ENCODE measurements at regions not wholly inside any gene's neighbourhood (a gene's known extent, or its start where the extent isn't known, plus 50 kb on each side); places are given as distances from the start of the nearest gene placed in this dataset.

GRCh38 chr3:177613901-177614300 lies 416.6 kb upstream of the TBL1XR1 start:
- H3K36me3 ChIP-seq (ENCODE audit: low read depth, missing control alignments), result no peaks in the 10 kb centered on the region
- TF ChIP-seq POLR2A (IDR thresholded peaks at IDR 0.05) (no peak), CTCF (IDR thresholded peaks at IDR 0.05) (no peak)
- peaks cover 11% of the 10 kb centered on the region for H3K4me1 ChIP-seq
- no peak overlapping the region for H3K27ac ChIP-seq
- no peak for DNase-seq
- no peak overlapping the region for H3K4me3 ChIP-seq
- intact Hi-C loops (cut with DNase I; ENCODE audit: low total_unique reads), result no loop called here
- H3K27me3 ChIP-seq, result no peaks in the 10 kb centered on the region
- no peaks in the 10 kb centered on the region for H3K9me3 ChIP-seq

GRCh38 chr3:177615015-177615414 lies 417.7 kb upstream of the TBL1XR1 start:
- TF ChIP-seq POLR2A (IDR thresholded peaks at IDR 0.05) (no peak), CTCF (IDR thresholded peaks at IDR 0.05) (no peak)
- WGBS, 2 donors, result 38 to 65% methylated on average over 2 of the region's 2 CpGs
- intact Hi-C loops (cut with DNase I; ENCODE audit: low total_unique reads), result no loop called here
- Histone ChIP-seq H3K27ac (no peak overlapping the region), H3K27me3 (no peaks in the 10 kb centered on the region), H3K4me3 (no peak overlapping the region), H3K9me3 (no peaks in the 10 kb centered on the region), H3K36me3 (ENCODE audit: low read depth, missing control alignments) (no peaks in the 10 kb centered on the region), H3K4me1 (peaks cover 21% of the 10 kb centered on the region)
- DNase-seq, result peak; percentile 44

- WGBS, 2 donors, result 18% methylated on average over 8 of the region's 8 CpGs
- H3K4me1 ChIP-seq, result peaks cover 21% of the 10 kb centered on the region
- no peaks in the 10 kb centered on the region for H3K27me3 ChIP-seq
- no peak overlapping the region for H3K4me3 ChIP-seq
- H3K36me3 ChIP-seq (ENCODE audit: low read depth, missing control alignments), result no peaks in the 10 kb centered on the region
- intact Hi-C loops (cut with DNase I; ENCODE audit: low total_unique reads), result no loop called here
- H3K27ac ChIP-seq, result peak overlapping the region; percentile 35 to 83
- TF ChIP-seq POLR2A (IDR thresholded peaks at IDR 0.05) (no peak), CTCF (IDR thresholded peaks at IDR 0.05) (no peak)
- no peak for DNase-seq
- H3K9me3 ChIP-seq, result no peaks in the 10 kb centered on the region
Observed at GRCh38 chr3:177618873-177619733, 421.8 kb upstream of the TBL1XR1 start.

- H3K27me3 ChIP-seq, result no peaks in the 10 kb centered on the region
- DNase-seq, result no peak
- H3K9me3 ChIP-seq, result no peaks in the 10 kb centered on the region
- WGBS, 2 donors, result 83 to 84% methylated on average over 9 of the region's 9 CpGs
- H3K27ac ChIP-seq, result peak overlapping the region; percentile 35 to 83
- no peaks in the 10 kb centered on the region for H3K36me3 ChIP-seq (ENCODE audit: low read depth, missing control alignments)
- TF ChIP-seq CTCF (IDR thresholded peaks at IDR 0.05) (no peak), POLR2A (IDR thresholded peaks at IDR 0.05) (no peak)
- H3K4me3 ChIP-seq, result no peak overlapping the region
- intact Hi-C loops (cut with DNase I; ENCODE audit: low total_unique reads), result no loop called here
- H3K4me1 ChIP-seq, result peaks cover 19% of the 10 kb centered on the region
Observed at GRCh38 chr3:177620073-177620472, 422.8 kb upstream of the TBL1XR1 start.

- no peak for TF ChIP-seq POLR2A (IDR thresholded peaks at IDR 0.05)
- TF ChIP-seq CTCF (IDR thresholded peaks at IDR 0.05), result no peak
Observed at GRCh38 chr3:177622520-177622919, 425.2 kb upstream of the TBL1XR1 start.

More at GRCh38 chr3:177622520-177622919, 425.2 kb upstream of the TBL1XR1 start:
- intact Hi-C loops (cut with DNase I; ENCODE audit: low total_unique reads), result no loop called here
- Histone ChIP-seq H3K4me3 (no peak overlapping the region), H3K27ac (no peak overlapping the region), H3K9me3 (no peaks in the 10 kb centered on the region), H3K36me3 (ENCODE audit: low read depth, missing control alignments) (no peaks in the 10 kb centered on the region), H3K27me3 (no peaks in the 10 kb centered on the region), H3K4me1 (peaks cover 14% of the 10 kb centered on the region)
- no peak for DNase-seq
- WGBS, 2 donors, result 44 to 74% methylated on average over 1 of the region's 1 CpG

Measured in testis (tissue), 2 donors.